Immature natural killer cell (primary cell): ENCODE measurements at regions not wholly inside any gene's neighbourhood (a gene's known extent, or its start where the extent isn't known, plus 50 kb on each side); places are given as distances from the start of the nearest gene placed in this dataset.

Experiments
- DNase-seq, 3 donors: peaks; one replicate each; pipeline ENCODE4 v3.0.0; 2022; ENCODE audit warnings: mixed read lengths in 1 of 3
- H3K27ac Mint-ChIP-seq, 6 donors: one replicate each; pipeline ENCODE4 v1.8.0; 2020; ENCODE audit warnings: mixed read lengths in 6 of 6, mild to moderate bottlenecking in 5 of 6, inconsistent platforms in 4 of 6, moderate library complexity in 3 of 6
- H3K27me3 Mint-ChIP-seq, 3 donors: one replicate each; pipeline ENCODE4 v1.8.0; 2020 to 2021; ENCODE audit warnings: low read depth in 3 of 3, mild to moderate bottlenecking in 3 of 3, mixed read lengths in 3 of 3, moderate library complexity in 3 of 3, inconsistent platforms in 1 of 3
- H3K36me3 Mint-ChIP-seq, 3 donors: one replicate each; pipeline ENCODE4 v1.8.0; 2020; ENCODE audit warnings: mixed read lengths in 3 of 3, inconsistent platforms in 2 of 3, mild to moderate bottlenecking in 2 of 3
- H3K4me1 Mint-ChIP-seq, 2 donors: one replicate each; pipeline ENCODE4 v1.8.0; 2020; ENCODE audit warnings: inconsistent platforms in 2 of 2, mild to moderate bottlenecking in 2 of 2, mixed read lengths in 2 of 2, moderate library complexity in 1 of 2
- H3K4me3 Mint-ChIP-seq, 5 donors: one replicate each; pipeline ENCODE4 v1.8.0; 2020; ENCODE audit warnings: mild to moderate bottlenecking in 5 of 5, mixed read lengths in 5 of 5, inconsistent platforms in 3 of 5, moderate library complexity in 3 of 5
- H3K9me3 Mint-ChIP-seq, 6 donors: one replicate each; pipeline ENCODE4 v1.8.0; 2020; ENCODE audit warnings: mild to moderate bottlenecking in 6 of 6, mixed read lengths in 6 of 6, inconsistent platforms in 4 of 6, moderate library complexity in 3 of 6

- Mint-ChIP-seq H3K27me3 (peaks cover 0 to 7% (median 1%) of the 10 kb centered on the region in 3 donors), H3K4me1 (no peaks in the 10 kb centered on the region), H3K36me3 (no peaks in the 10 kb centered on the region), H3K4me3 (no peak overlapping the region), H3K27ac (no peak overlapping the region), H3K9me3 (no peaks in the 10 kb centered on the region)
- DNase-seq = no peak
Measured at GRCh38 chr7:36011588-36011965, 141.5 kb upstream of the EEPD1 start.

DNA sequence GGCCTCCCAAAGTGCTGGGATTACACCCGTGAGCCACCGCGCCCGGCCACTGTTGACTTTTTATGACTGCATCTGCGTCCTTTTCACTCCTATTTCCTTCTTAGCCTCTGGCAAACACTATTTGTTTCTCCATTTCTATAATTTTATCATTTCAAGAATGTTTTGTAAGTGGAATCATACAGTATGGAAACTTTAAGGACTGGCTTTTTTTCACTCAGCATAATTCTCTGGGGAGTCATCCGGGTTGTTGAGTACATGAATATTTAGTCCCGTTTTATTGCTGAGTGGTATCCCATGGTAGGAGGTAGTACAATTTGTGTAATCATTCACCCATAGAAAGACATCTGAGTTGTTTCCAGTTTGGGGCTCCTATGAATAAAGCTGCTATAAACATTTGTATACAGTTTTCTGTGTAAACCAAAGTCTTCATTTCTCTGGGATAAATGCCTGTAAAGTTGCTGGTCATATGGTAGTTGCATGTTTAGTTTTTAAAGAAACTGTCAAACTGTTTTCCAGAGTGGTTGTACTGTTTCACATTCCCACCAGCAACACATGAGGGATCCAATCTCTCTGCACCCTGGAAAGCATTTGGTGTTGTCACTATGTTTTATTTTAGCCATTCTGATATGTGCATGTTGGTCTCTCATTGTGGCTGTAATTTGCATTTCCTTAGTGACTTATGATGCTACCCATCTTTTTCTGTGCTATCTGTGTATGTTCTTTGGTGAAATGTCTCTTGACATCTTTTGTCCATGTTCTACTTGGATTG, 139.6 kb upstream of the EEPD1 start:
- no peak for DNase-seq
- H3K27me3 Mint-ChIP-seq = peaks cover 0 to 12% (median 1%) of the 10 kb centered on the region in 3 donors
- no peak overlapping the region for H3K27ac Mint-ChIP-seq
- no peaks in the 10 kb centered on the region for H3K9me3 Mint-ChIP-seq
- no peaks in the 10 kb centered on the region for H3K4me1 Mint-ChIP-seq
- H3K36me3 Mint-ChIP-seq = no peaks in the 10 kb centered on the region
- H3K4me3 Mint-ChIP-seq = no peak overlapping the region

GRCh38 chr7:36014961-36015360, 138.1 kb upstream of the EEPD1 start:
- Mint-ChIP-seq H3K4me1 (no peaks in the 10 kb centered on the region), H3K9me3 (no peaks in the 10 kb centered on the region), H3K27me3 (peaks cover 0 to 10% (median 1%) of the 10 kb centered on the region in 3 donors), H3K36me3 (no peaks in the 10 kb centered on the region), H3K27ac (no peak overlapping the region), H3K4me3 (no peak overlapping the region)
- no peak for DNase-seq

- Mint-ChIP-seq H3K36me3 (no peaks in the 10 kb centered on the region), H3K9me3 (no peaks in the 10 kb centered on the region), H3K4me3 (no peak overlapping the region), H3K4me1 (no peaks in the 10 kb centered on the region), H3K27ac (no peak overlapping the region), H3K27me3 (peaks cover 0 to 10% (median 1%) of the 10 kb centered on the region in 3 donors)
- no peak for DNase-seq
Measured at GRCh38 chr7:36015733-36016132, 137.3 kb upstream of the EEPD1 start.

- Mint-ChIP-seq H3K4me3 (no peak overlapping the region), H3K27me3 (peaks cover 0 to 10% (median 1%) of the 10 kb centered on the region in 3 donors), H3K36me3 (no peaks in the 10 kb centered on the region), H3K4me1 (no peaks in the 10 kb centered on the region), H3K9me3 (no peaks in the 10 kb centered on the region), H3K27ac (no peak overlapping the region)
- DNase-seq = no peak
Measured at GRCh38 chr7:36016648-36017047, 136.4 kb upstream of the EEPD1 start.

DNA sequence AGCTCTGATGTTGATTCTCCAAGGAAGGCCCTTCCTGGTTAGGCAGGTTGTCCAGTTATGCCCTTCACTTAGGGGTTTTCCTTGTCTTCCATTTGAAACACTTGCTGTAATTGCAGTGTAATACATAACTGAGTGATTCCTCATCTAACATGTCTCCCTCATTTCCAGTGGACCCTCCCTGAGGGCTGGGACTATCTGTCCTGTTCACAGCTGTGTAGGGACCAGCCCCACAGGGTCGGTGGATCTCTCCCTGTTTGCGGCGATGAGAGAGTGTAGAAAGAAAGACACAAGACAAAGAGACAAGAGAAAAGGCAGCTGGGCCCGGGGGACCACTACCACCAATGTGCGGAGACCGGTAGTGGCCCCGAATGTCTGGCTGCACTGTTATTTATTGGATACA, 135.9 kb upstream of the EEPD1 start:
- Mint-ChIP-seq H3K36me3 (no peaks in the 10 kb centered on the region), H3K4me3 (no peak overlapping the region), H3K27me3 (peaks cover 0 to 11% (median 1%) of the 10 kb centered on the region in 3 donors), H3K27ac (no peak overlapping the region), H3K9me3 (no peaks in the 10 kb centered on the region), H3K4me1 (no peaks in the 10 kb centered on the region)
- no peak for DNase-seq

- Mint-ChIP-seq H3K27me3 (peaks cover 0 to 9% (median 2%) of the 10 kb centered on the region in 3 donors), H3K36me3 (no peaks in the 10 kb centered on the region), H3K9me3 (no peaks in the 10 kb centered on the region), H3K4me3 (no peak overlapping the region), H3K4me1 (no peaks in the 10 kb centered on the region), H3K27ac (no peak overlapping the region)
- DNase-seq = no peak
Measured at GRCh38 chr7:36018816-36019484, 134.1 kb upstream of the EEPD1 start.

DNA sequence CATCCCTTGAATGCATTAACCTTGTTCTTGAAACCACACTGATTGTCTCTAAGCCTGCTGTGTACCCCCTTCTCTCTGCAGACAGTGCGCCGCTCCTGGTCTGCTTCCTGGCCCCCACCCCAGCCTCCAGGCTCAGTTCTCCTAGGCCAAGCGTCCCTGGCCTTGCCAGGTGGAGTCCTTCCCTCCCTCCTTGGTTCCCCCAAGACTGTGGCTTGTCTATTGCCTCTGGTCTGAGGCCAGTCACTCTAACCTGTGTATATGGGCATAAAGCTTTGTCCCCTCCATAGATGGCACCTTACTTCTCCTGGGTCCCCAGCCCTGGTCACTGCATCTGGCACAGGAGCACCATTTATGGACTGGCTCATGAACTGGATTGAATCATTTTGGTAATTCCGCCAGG, 133.5 kb upstream of the EEPD1 start:
- H3K27me3 Mint-ChIP-seq = peaks cover 0 to 9% (median 2%) of the 10 kb centered on the region in 3 donors
- no peaks in the 10 kb centered on the region for H3K9me3 Mint-ChIP-seq
- H3K4me3 Mint-ChIP-seq = no peak overlapping the region
- H3K4me1 Mint-ChIP-seq = no peaks in the 10 kb centered on the region
- no peaks in the 10 kb centered on the region for H3K36me3 Mint-ChIP-seq
- no peak for DNase-seq
- no peak overlapping the region for H3K27ac Mint-ChIP-seq

DNA sequence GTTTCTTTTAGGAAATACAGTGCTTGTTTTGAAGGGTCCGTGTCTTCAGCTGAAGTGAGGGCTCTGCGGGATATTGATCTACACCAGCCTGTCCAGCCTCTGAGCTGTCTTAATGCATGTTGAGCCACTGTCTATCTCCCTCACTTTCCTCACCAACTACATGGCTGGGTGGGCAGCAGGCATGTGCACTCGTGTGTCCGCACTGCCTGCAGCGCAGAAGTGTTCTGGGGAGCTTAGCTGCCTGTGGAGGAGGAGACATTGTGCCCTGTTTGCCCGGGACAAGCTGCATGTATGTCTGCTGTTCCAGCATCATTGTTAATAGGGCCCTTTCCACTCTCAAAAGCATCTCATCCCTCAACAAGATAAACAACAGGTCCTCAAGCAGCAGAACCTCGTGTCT, 133.1 kb upstream of the EEPD1 start:
- no peak for DNase-seq
- Mint-ChIP-seq H3K4me3 (no peak overlapping the region), H3K9me3 (no peaks in the 10 kb centered on the region)

DNA sequence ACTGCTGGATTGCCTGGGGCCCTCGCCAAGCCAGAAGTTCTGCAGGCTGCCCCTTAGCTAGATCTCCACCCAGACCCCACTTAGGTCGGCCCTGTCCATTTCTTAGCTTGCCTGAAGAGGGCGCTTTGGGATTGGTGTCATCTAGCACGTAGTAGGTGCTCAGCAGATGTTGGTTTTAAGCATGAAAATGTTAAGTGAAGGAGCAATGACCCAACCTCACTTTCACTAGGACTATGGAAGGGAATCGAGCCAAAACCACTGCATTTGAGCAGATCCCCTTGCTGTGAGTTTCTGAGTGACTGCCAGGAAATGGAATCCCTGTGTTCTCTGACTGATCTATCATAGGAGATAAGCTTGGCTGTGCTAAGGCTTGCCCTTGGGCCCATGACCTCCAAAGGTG, 131.7 kb upstream of the EEPD1 start:
- H3K27ac Mint-ChIP-seq = no peak overlapping the region
- no peaks in the 10 kb centered on the region for H3K36me3 Mint-ChIP-seq
- no peak overlapping the region for H3K4me3 Mint-ChIP-seq
- peaks cover 2 to 13% (median 2%) of the 10 kb centered on the region in 3 donors for H3K27me3 Mint-ChIP-seq
- no peaks in the 10 kb centered on the region for H3K9me3 Mint-ChIP-seq
- DNase-seq = no peak
- no peaks in the 10 kb centered on the region for H3K4me1 Mint-ChIP-seq

More for the DNA sequence above, 133.1 kb upstream of the EEPD1 start:
- no peak overlapping the region for H3K27ac Mint-ChIP-seq
- peaks cover 0 to 9% (median 2%) of the 10 kb centered on the region in 3 donors for H3K27me3 Mint-ChIP-seq
- no peaks in the 10 kb centered on the region for H3K36me3 Mint-ChIP-seq
- H3K4me1 Mint-ChIP-seq = no peaks in the 10 kb centered on the region

GRCh38 chr7:36021917-36022550, 131.0 kb upstream of the EEPD1 start:
- DNase-seq = no peak
- Mint-ChIP-seq H3K4me1 (no peaks in the 10 kb centered on the region), H3K27me3 (peaks cover 2 to 11% (median 2%) of the 10 kb centered on the region in 3 donors), H3K9me3 (no peaks in the 10 kb centered on the region), H3K4me3 (no peak overlapping the region), H3K27ac (no peak overlapping the region), H3K36me3 (no peaks in the 10 kb centered on the region)

GRCh38 chr7:36023033-36023560, 130.0 kb upstream of the EEPD1 start:
- H3K27me3 Mint-ChIP-seq = peaks cover 2 to 11% (median 2%) of the 10 kb centered on the region in 3 donors
- H3K4me3 Mint-ChIP-seq = no peak overlapping the region
- H3K4me1 Mint-ChIP-seq = no peaks in the 10 kb centered on the region
- no peak for DNase-seq
- no peaks in the 10 kb centered on the region for H3K9me3 Mint-ChIP-seq
- H3K27ac Mint-ChIP-seq = no peak overlapping the region
- no peaks in the 10 kb centered on the region for H3K36me3 Mint-ChIP-seq

- Mint-ChIP-seq H3K27me3 (peaks cover 2 to 14% (median 2%) of the 10 kb centered on the region in 3 donors), H3K27ac (no peak overlapping the region), H3K4me1 (no peaks in the 10 kb centered on the region), H3K36me3 (no peaks in the 10 kb centered on the region), H3K9me3 (no peaks in the 10 kb centered on the region), H3K4me3 (no peak overlapping the region)
- no peak for DNase-seq
Measured at GRCh38 chr7:36025190-36025589, 127.9 kb upstream of the EEPD1 start.

- DNase-seq = no peak
- Mint-ChIP-seq H3K27me3 (peaks cover 3 to 14% (median 6%) of the 10 kb centered on the region in 3 donors), H3K27ac (no peak overlapping the region), H3K9me3 (no peaks in the 10 kb centered on the region), H3K36me3 (no peaks in the 10 kb centered on the region), H3K4me1 (no peaks in the 10 kb centered on the region), H3K4me3 (no peak overlapping the region)
Measured at GRCh38 chr7:36029311-36029710, 123.7 kb upstream of the EEPD1 start.
